ENCODE measurements at regions not wholly inside any gene's neighbourhood (a gene's known extent, or its start where the extent isn't known, plus 50 kb on each side); places are given as distances from the start of the nearest gene placed in this dataset.
"Not testable (repeated sequence)": the region's sequence is repeated elsewhere in the genome, so short reads cannot be mapped to it uniquely, and the experiment has no call there.

DNA sequence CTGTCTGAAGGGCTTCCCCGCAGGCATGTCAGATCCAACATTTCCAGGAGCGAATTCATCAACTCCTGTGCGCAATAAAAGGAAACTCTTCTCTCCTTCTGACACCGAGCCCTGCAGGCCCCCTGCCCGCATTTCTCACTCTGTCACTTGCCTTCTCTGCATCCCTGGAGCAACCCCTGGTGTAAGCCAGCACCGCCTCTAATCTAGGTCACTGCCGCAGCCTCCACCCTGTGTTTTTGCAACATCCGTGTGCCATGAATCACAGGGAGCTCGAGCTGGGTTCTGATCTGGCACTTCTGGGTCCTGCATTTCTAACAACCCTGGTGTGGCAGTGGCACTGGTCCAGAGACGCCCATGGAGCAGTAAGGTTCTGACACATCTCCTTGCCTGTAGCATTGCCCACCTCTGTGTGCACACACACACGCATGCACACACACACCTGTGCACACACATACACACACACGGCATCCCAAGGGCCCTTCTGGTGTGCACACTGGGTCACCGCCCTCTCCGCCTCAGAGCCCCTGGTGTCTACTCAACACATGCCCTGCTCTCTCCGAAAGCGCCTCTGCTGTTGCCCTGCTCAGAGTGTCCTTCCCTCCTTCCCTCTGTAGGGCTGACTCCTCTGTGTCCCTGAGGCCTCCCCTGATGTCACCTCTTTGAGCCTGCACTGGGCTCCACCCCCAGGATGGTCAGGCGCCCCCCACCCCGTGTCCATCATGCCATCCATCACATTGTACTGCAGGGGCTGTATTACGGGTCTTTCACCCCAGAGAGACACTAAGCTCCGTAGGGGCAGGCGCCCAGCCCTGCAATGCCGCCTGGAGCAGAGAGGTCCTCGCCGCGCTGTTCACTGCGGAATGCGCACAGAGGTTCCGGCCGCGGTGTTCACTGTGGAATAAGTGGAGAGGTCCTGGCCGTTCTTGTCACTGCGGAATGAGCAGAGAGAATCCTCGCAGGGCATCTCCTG, 111.4 kb upstream of the SFSWAP start:
- no peak overlapping the region for H3K18ac ChIP-seq (ENCODE audit: low read length)
- H4K8ac ChIP-seq (ENCODE audit: low read depth, low read length) = no peak overlapping the region
- H3K79me2 ChIP-seq (ENCODE audit: control insufficient read depth, insufficient read depth, low read length) = no peaks in the 10 kb centered on the region
- no CpG with 5 or more reads among the region's 33 CpGs for WGBS (ENCODE audit: extremely low coverage, insufficient coverage, low lambda C conversion rate)
- no peaks in the 10 kb centered on the region for H3K79me1 ChIP-seq (ENCODE audit: low read length)
- no peak overlapping the region for H2BK5ac ChIP-seq (ENCODE audit: low read length)
- H3K56ac ChIP-seq (ENCODE audit: low read length) = no peak overlapping the region
- no peaks in the 10 kb centered on the region for H3K27me3 ChIP-seq (ENCODE audit: insufficient read depth, low read length, poor library complexity)
- no peak overlapping the region for H3K9ac ChIP-seq (ENCODE audit: low read length)
- no peak overlapping the region for H3K4me2 ChIP-seq (ENCODE audit: low read length)
- no peak overlapping the region for H2BK120ac ChIP-seq (ENCODE audit: low read depth, low read length)
- H3K4me1 ChIP-seq (ENCODE audit: control insufficient read depth, low read depth, low read length) = no peaks in the 10 kb centered on the region
- H4K5ac ChIP-seq (ENCODE audit: low read length) = no peak overlapping the region
- H3K4me3 ChIP-seq (ENCODE audit: low read length) = no peak overlapping the region
- H3K23ac ChIP-seq (ENCODE audit: low read length) = no peak overlapping the region
- H3K27ac ChIP-seq (ENCODE audit: low read depth, low read length) = no peak overlapping the region
- no peak for DNase-seq
- no peaks in the 10 kb centered on the region for H3K36me3 ChIP-seq (ENCODE audit: control insufficient read depth, insufficient read depth, low read length)
- H3K4ac ChIP-seq (ENCODE audit: low read depth, low read length) = no peak overlapping the region
- no peak overlapping the region for H2BK15ac ChIP-seq (replicated peaks; ENCODE audit: low read depth)
- H2AK5ac ChIP-seq (ENCODE audit: low read length) = no peak overlapping the region

DNA sequence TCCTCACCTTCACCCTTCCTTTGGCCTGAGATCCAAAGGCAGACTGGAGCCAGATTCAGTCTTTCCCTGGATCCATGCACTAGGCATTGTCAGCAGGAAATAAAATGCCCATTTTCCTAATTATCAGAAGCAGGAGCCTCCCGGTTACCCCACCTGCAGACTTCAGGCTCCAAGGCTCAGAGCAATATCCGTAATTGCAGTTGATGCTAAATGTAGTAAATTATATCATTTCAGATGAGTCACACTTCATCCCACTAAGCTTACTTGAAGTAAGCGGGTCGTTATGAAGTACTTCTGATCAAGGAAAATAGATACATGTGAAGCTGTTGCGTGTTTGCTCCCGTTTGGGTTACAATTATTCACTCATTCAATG, 110.7 kb upstream of the SFSWAP start:
- H4K8ac ChIP-seq (ENCODE audit: low read depth, low read length) = no peak overlapping the region
- no peaks in the 10 kb centered on the region for H3K36me3 ChIP-seq (ENCODE audit: control insufficient read depth, insufficient read depth, low read length)
- H3K4me1 ChIP-seq (ENCODE audit: control insufficient read depth, low read depth, low read length) = no peaks in the 10 kb centered on the region
- no peaks in the 10 kb centered on the region for H3K27me3 ChIP-seq (ENCODE audit: insufficient read depth, low read length, poor library complexity)
- no peak overlapping the region for H3K4me2 ChIP-seq (ENCODE audit: low read length)
- no peak overlapping the region for H3K27ac ChIP-seq (ENCODE audit: low read depth, low read length)
- no peak overlapping the region for H2AK5ac ChIP-seq (ENCODE audit: low read length)
- no peak overlapping the region for H3K23ac ChIP-seq (ENCODE audit: low read length)
- H2BK15ac ChIP-seq (replicated peaks; ENCODE audit: low read depth) = no peak overlapping the region
- no peak overlapping the region for H3K56ac ChIP-seq (ENCODE audit: low read length)
- no peak overlapping the region for H4K5ac ChIP-seq (ENCODE audit: low read length)
- H3K79me1 ChIP-seq (ENCODE audit: low read length) = no peaks in the 10 kb centered on the region
- no peak overlapping the region for H3K4me3 ChIP-seq (ENCODE audit: low read length)
- H3K4ac ChIP-seq (ENCODE audit: low read depth, low read length) = no peak overlapping the region
- no CpG with 5 or more reads among the region's 6 CpGs for WGBS (ENCODE audit: extremely low coverage, insufficient coverage, low lambda C conversion rate)
- no peak for DNase-seq
- H3K18ac ChIP-seq (ENCODE audit: low read length) = no peak overlapping the region
- no peaks in the 10 kb centered on the region for H3K79me2 ChIP-seq (ENCODE audit: control insufficient read depth, insufficient read depth, low read length)
- no peak overlapping the region for H3K9ac ChIP-seq (ENCODE audit: low read length)
- H2BK5ac ChIP-seq (ENCODE audit: low read length) = no peak overlapping the region
- H2BK120ac ChIP-seq (ENCODE audit: low read depth, low read length) = no peak overlapping the region

DNA sequence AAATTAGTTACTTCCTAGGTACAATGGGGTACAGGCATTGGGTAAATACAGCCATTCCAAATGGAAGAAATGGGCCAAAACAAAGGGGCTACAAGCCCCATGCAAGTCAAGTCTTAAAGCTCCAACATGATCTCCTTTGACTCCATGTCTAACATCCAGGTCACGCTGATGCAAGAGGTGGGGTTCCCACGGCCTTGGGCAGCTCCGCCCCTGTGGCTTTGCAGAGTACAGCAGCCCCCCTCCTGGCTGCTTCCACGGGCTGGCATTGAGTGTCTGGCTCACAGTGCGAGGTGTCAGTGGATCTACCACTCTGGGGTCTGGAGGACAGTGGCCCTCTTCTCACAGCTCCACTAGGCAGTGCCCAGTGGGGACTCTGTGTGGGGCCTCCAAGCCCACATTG, 109.4 kb upstream of the SFSWAP start:
- not testable (repeated sequence) for H3K23ac ChIP-seq (ENCODE audit: low read length); H2AK5ac ChIP-seq (ENCODE audit: low read length); H3K18ac ChIP-seq (ENCODE audit: low read length); H3K79me2 ChIP-seq (ENCODE audit: control insufficient read depth, insufficient read depth, low read length); H2BK5ac ChIP-seq (ENCODE audit: low read length); H3K9ac ChIP-seq (ENCODE audit: low read length); H3K56ac ChIP-seq (ENCODE audit: low read length); H3K4ac ChIP-seq (ENCODE audit: low read depth, low read length); H3K4me3 ChIP-seq (ENCODE audit: low read length); DNase-seq; H3K4me2 ChIP-seq (ENCODE audit: low read length); H2BK15ac ChIP-seq (replicated peaks; ENCODE audit: low read depth); H3K36me3 ChIP-seq (ENCODE audit: control insufficient read depth, insufficient read depth, low read length); H3K79me1 ChIP-seq (ENCODE audit: low read length); H2BK120ac ChIP-seq (ENCODE audit: low read depth, low read length); H3K4me1 ChIP-seq (ENCODE audit: control insufficient read depth, low read depth, low read length); H4K8ac ChIP-seq (ENCODE audit: low read depth, low read length); H3K27me3 ChIP-seq (ENCODE audit: insufficient read depth, low read length, poor library complexity); H4K5ac ChIP-seq (ENCODE audit: low read length); H3K27ac ChIP-seq (ENCODE audit: low read depth, low read length)
- WGBS (ENCODE audit: extremely low coverage, insufficient coverage, low lambda C conversion rate) = no CpG with 5 or more reads among the region's 5 CpGs

DNA sequence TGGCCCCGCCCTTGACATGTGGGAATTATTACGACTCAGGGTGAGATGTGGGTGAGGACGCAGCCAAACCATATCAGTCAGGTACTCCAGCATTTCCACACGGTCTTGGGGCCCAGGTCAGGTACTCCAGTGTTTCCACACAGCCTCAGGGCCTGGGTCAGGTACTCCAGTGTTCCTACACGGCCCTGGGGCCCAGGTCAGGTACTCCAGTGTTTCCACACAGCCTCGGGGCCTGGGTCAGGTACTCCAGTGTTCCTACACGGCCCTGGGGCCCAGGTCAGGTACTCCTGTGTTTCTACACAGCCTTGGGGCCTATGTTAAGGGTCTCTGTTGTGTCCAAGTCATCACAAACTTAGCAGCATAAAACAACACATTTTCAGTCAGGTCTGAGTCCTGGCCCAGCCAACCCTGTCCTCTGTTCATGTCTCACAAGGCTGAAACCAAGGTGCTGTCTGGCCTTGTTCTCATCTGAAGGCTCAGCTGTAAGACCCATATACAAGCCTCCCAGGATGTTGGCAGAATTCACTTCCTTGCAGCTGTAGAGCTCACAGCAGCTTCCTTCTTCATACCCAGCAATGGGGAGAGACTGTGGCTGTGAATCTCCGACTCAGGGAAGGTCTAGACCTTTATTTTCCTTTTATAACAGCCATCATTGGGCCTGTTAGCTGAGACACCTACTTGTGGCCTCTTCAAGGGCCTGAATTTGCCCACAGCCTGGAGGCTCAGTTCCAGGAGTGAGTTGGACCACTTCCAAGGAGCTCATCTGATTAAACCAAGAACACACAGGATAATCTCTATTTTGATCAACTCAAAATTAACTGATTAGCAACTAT, 107.6 kb upstream of the SFSWAP start:
- Histone ChIP-seq H3K9ac (ENCODE audit: low read length) (no peak overlapping the region), H3K79me1 (ENCODE audit: low read length) (no peaks in the 10 kb centered on the region), H3K4ac (ENCODE audit: low read depth, low read length) (no peak overlapping the region), H3K27ac (ENCODE audit: low read depth, low read length) (no peak overlapping the region), H3K18ac (ENCODE audit: low read length) (no peak overlapping the region), H4K8ac (ENCODE audit: low read depth, low read length) (no peak overlapping the region), H3K27me3 (ENCODE audit: insufficient read depth, low read length, poor library complexity) (no peaks in the 10 kb centered on the region), H2BK120ac (ENCODE audit: low read depth, low read length) (no peak overlapping the region), H3K4me3 (ENCODE audit: low read length) (no peak overlapping the region), H3K79me2 (ENCODE audit: control insufficient read depth, insufficient read depth, low read length) (no peaks in the 10 kb centered on the region), H3K56ac (ENCODE audit: low read length) (no peak overlapping the region), H3K23ac (ENCODE audit: low read length) (no peak overlapping the region), H2BK5ac (ENCODE audit: low read length) (no peak overlapping the region), H4K5ac (ENCODE audit: low read length) (no peak overlapping the region), H3K4me1 (ENCODE audit: control insufficient read depth, low read depth, low read length) (no peaks in the 10 kb centered on the region), H2BK15ac (replicated peaks; ENCODE audit: low read depth) (no peak overlapping the region), H2AK5ac (ENCODE audit: low read length) (no peak overlapping the region), H3K4me2 (ENCODE audit: low read length) (no peak overlapping the region), H3K36me3 (ENCODE audit: control insufficient read depth, insufficient read depth, low read length) (no peaks in the 10 kb centered on the region)
- DNase-seq = no peak
- WGBS (ENCODE audit: extremely low coverage, insufficient coverage, low lambda C conversion rate) = no CpG with 5 or more reads among the region's 8 CpGs

DNA sequence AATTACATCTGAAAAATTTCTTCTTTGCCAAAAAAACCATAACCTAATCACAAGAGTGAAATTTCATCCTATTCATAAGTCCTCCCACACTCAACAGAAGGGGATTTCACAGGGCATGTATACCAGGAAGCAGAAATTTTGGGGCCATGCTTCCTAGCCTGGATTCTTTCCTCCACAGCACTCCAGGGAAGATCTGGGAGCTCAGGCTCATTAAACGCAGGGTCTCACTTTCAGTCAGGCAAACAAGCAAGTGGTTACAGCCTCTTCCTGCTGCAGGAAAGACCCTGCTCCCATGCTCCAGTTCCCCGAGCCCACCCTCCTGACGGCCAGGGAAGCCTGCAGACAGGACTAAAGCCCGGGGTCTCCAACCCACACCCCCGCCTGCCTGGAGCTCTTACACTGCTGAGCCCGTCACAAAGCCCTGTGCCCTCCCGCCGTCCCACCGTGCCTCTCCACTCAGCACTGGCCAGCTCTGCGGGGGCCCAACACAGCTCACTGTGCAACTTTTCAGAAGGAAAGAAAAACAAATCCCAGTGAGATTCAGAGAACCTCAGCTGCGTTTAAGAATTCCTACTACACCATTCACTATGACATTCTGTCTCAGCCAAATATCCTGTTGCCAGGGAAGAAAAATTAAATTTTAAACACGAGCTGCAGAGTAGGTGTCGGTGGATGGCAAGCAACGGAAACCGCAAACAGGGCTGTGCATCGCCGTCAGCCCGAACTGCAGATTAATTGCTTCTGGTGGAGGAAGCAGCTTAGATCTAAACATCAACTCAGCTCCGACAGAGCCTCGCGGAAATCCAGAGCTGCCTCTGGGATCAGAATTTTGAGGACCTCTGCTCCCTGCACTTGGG, 106.7 kb upstream of the SFSWAP start:
- Histone ChIP-seq H3K79me2 (ENCODE audit: control insufficient read depth, insufficient read depth, low read length) (no peaks in the 10 kb centered on the region), H2BK15ac (replicated peaks; ENCODE audit: low read depth) (no peak overlapping the region), H3K27ac (ENCODE audit: low read depth, low read length) (no peak overlapping the region), H3K56ac (ENCODE audit: low read length) (no peak overlapping the region), H3K4me2 (ENCODE audit: low read length) (no peak overlapping the region), H3K4me1 (ENCODE audit: control insufficient read depth, low read depth, low read length) (no peaks in the 10 kb centered on the region), H2AK5ac (ENCODE audit: low read length) (no peak overlapping the region), H3K79me1 (ENCODE audit: low read length) (no peaks in the 10 kb centered on the region), H3K4ac (ENCODE audit: low read depth, low read length) (no peak overlapping the region), H3K18ac (ENCODE audit: low read length) (no peak overlapping the region), H3K36me3 (ENCODE audit: control insufficient read depth, insufficient read depth, low read length) (no peaks in the 10 kb centered on the region), H4K5ac (ENCODE audit: low read length) (no peak overlapping the region), H4K8ac (ENCODE audit: low read depth, low read length) (no peak overlapping the region), H3K27me3 (ENCODE audit: insufficient read depth, low read length, poor library complexity) (no peaks in the 10 kb centered on the region), H2BK120ac (ENCODE audit: low read depth, low read length) (no peak overlapping the region), H3K4me3 (ENCODE audit: low read length) (no peak overlapping the region), H3K9ac (ENCODE audit: low read length) (no peak overlapping the region), H2BK5ac (ENCODE audit: low read length) (no peak overlapping the region), H3K23ac (ENCODE audit: low read length) (no peak overlapping the region)
- no CpG with 5 or more reads among the region's 21 CpGs for WGBS (ENCODE audit: extremely low coverage, insufficient coverage, low lambda C conversion rate)
- DNase-seq = no peak

Data from mesendoderm (in vitro differentiated cells).